ENCODE measurements at regions not wholly inside any gene's neighbourhood (a gene's known extent, or its start where the extent isn't known, plus 50 kb on each side); places are given as distances from the start of the nearest gene placed in this dataset.

DNA sequence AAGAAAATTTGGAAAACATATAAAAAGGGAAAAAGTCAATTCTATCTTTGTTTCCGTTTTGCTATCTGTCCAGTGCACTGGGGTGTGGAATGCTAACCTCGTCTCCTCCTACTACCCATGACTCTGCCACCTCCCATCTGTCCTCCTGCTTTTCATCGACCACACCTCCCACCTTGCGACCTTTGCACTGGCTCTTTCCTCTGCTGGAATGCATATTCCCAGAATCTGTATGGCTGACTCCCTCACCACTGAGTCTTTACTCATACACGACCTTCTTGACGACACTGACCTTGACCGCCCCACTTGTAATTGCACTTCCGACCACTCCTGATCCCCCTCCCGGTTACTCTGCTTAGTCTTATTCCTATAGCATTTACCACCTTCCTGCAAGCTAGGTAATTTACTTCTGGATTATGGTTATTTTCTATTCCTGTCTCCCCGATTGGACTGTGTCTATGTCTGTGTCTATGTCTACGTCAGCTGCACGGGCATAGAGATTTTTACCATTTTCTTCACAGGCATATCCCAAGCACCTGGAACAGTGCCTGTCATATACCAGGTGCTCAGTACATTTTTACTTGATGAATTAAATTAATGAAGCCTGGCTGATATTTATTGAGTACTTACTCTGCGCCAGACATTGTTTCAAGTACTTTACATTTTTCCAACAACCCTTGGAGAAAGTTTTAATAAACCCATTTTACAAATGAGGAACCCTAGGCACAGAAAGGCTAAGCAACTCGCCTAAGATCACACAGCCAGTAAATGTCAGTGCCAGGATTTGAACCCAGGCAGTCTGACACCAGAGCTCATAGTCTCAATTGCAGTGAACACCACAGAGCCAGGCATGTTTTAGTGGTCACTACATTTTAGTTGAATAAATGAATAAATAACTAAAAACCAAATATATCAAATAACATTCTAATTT is 54.0 kb upstream of the SLC22A11 start:
- DNase-seq = no peak

DNA sequence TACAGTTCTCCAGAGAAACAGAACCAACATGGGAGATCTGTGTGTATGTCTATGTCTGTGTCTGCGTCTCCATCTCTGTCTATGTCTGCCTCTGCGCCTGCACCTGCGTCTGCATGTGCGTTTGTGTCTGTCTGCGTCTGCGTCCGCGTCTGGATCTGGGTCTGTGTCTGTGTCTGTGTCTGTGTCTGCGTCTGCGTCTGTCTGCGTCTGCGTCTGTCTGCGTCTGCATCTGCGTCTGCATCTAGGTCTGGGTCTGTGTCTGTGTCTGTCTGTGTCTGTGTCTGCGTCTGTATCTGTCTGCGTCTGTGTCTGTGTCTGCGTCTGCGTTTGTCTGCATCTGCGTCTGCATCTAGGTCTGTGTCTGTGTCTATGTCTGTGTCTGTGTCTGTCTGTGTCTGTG is 53.1 kb upstream of the SLC22A11 start:
- no peak for DNase-seq

DNA sequence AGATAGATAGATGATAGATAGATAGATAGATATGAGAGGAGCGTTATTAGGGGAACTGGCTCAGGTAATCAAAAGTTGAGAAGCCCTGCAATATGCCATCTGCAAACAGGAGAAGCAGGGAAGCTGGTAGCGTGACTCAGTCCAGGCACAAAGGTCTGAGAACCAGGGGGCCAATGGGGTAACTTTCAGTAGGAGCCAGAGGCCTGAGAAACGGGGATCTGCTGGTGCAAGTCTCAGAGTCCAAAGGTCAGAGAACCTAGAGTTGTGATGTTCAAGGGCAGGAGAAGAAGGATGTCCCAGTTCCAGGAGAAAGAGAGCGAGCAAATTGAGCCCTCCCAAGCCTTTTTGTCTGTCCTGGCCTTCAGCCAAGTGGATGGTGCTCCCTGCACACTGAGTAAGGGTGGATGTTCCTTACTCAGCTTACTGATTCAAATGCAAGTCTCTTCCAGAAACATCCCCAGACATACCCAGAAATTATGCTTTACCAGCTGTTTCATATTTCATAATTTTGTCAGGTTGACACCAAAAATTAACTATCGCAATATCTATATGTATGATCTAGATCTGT is 52.5 kb upstream of the SLC22A11 start:
- DNase-seq = no peak

DNA sequence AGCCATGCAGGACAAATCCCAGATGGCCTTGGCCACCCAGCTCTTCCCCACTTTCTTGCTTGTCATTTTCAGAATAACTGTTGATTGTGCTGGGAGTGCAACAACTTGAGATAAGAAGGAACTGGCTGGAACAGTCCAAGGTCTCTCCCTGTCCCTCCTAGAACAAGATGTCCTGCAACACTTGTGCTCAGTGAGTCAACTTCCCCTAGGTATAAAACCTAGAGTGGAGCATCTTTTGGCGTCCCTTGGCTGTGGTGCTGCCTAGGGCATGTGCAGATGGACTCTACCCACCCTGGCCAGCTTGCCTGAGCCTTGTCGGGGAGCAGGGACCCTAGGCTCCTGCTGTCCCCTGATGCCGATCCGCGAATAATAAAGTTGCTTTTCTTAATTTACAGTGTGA is 50.7 kb upstream of the SLC22A11 start:
- no peak for DNase-seq

Data from activated effector memory CD4-positive, alpha-beta T cell treated with Interleukin-2 at 50 U/mL for 16 hours (primary cell).